Neuronal stem cell (in vitro differentiated cells): ENCODE measurements at regions not wholly inside any gene's neighbourhood (a gene's known extent, or its start where the extent isn't known, plus 50 kb on each side); places are given as distances from the start of the nearest gene placed in this dataset.

ENCODE experiments used
- DNase-seq: peaks from one replicate; pipeline ENCODE4 v3.0.0-alpha.2; 2013; ENCODE audit warnings: low spot score
- H2AFZ ChIP-seq: one replicate; pipeline ENCODE4 v1.6.1; 2013; ENCODE audit warnings: mild to moderate bottlenecking, low read length, inconsistent platforms
- H2AK5ac ChIP-seq: 2 replicates; pipeline ENCODE4 v1.6.1; 2013; ENCODE audit warnings: low read depth, mild to moderate bottlenecking, inconsistent platforms, low read length, moderate library complexity, mixed read lengths
- H2BK120ac ChIP-seq: 2 replicates; pipeline ENCODE4 v1.6.1; 2013; ENCODE audit warnings: low read depth, mild to moderate bottlenecking, inconsistent platforms, low read length, moderate library complexity, mixed read lengths
- H2BK12ac ChIP-seq: one replicate; pipeline ENCODE4 v1.6.1; 2013; ENCODE audit warnings: low read length, inconsistent platforms
- H2BK15ac ChIP-seq: 2 replicates; pipeline ENCODE4 v1.6.1; 2013; ENCODE audit warnings: mild to moderate bottlenecking, low read length, inconsistent platforms, mixed read lengths
- H2BK5ac ChIP-seq: one replicate; pipeline ENCODE4 v1.6.1; 2013; ENCODE audit warnings: inconsistent platforms, mild to moderate bottlenecking, low read length, moderate library complexity
- H3K14ac ChIP-seq: one replicate; pipeline ENCODE4 v1.6.1; 2013; ENCODE audit warnings: low read length, inconsistent platforms
- H3K18ac ChIP-seq: 2 replicates; pipeline ENCODE4 v1.6.1; 2013; ENCODE audit warnings: low read length, inconsistent platforms
- H3K23ac ChIP-seq: 2 replicates; pipeline ENCODE4 v1.6.1; 2013; ENCODE audit warnings: low read depth, mild to moderate bottlenecking, mixed read lengths, low read length, inconsistent platforms; ENCODE audit not compliant: poor library complexity
- H3K27ac ChIP-seq: replicated peaks from 3 replicates; pipeline ENCODE4 v1.5.1; 2013; ENCODE audit warnings: low read length, inconsistent platforms
- H3K27me3 ChIP-seq, 3 experiments: 2 replicates each; pipeline ENCODE4 v1.6.1; 2013; ENCODE audit warnings: low read length in 3 of 3, mild to moderate bottlenecking in 2 of 3, inconsistent platforms in 1 of 3, low read depth in 1 of 3, mixed read lengths in 1 of 3, moderate library complexity in 1 of 3; ENCODE audit not compliant: control insufficient read depth in 3 of 3, insufficient read depth in 3 of 3
- H3K36me3 ChIP-seq, 2 donors: replicated peaks in 1 of 2; 2 replicates each; pipeline ENCODE4 v1.6.1; 2013; ENCODE audit warnings: low read length in 2 of 2; ENCODE audit not compliant: control insufficient read depth in 2 of 2, insufficient read depth in 2 of 2
- H3K4ac ChIP-seq: 2 replicates; pipeline ENCODE4 v1.6.1; 2013; ENCODE audit warnings: inconsistent platforms, mild to moderate bottlenecking, low read length, moderate library complexity
- H3K4me1 ChIP-seq, 2 donors: 1 replicate in 1 of 2; 2 replicates in 1 of 2; pipeline ENCODE4 v1.6.1; 2013; ENCODE audit warnings: low read length in 2 of 2, low read depth in 1 of 2; ENCODE audit not compliant: control insufficient read depth in 2 of 2, insufficient read depth in 1 of 2
- H3K4me2 ChIP-seq: one replicate; pipeline ENCODE4 v1.6.1; 2013; ENCODE audit warnings: mild to moderate bottlenecking, low read length, inconsistent platforms; ENCODE audit not compliant: insufficient read depth, poor library complexity, severe bottlenecking
- H3K4me3 ChIP-seq, 2 donors: 2 replicates each; pipeline ENCODE4 v1.5.1; 2013; ENCODE audit warnings: low read length in 2 of 2, mild to moderate bottlenecking in 2 of 2, inconsistent platforms in 1 of 2, moderate library complexity in 1 of 2
- H3K79me1 ChIP-seq: one replicate; pipeline ENCODE4 v1.6.1; 2013; ENCODE audit warnings: low read depth, mild to moderate bottlenecking, inconsistent platforms, low read length, moderate library complexity
- H3K9ac ChIP-seq: one replicate; pipeline ENCODE4 v1.6.1; 2013; ENCODE audit warnings: mild to moderate bottlenecking, low read depth, low read length, inconsistent platforms; ENCODE audit not compliant: poor library complexity
- H3K9me3 ChIP-seq, 2 donors: replicated peaks in 1 of 2; 2 replicates each; pipeline versions ENCODE3 to v1.6.1; 2013; ENCODE audit warnings: low read length in 2 of 2, mild to moderate bottlenecking in 2 of 2, inconsistent platforms in 1 of 2, low read depth in 1 of 2, mixed read lengths in 1 of 2, moderate library complexity in 1 of 2; ENCODE audit not compliant: control insufficient read depth in 2 of 2, insufficient read depth in 1 of 2
- H4K8ac ChIP-seq: one replicate; pipeline ENCODE4 v1.6.1; 2013; ENCODE audit warnings: low read depth, mild to moderate bottlenecking, inconsistent platforms, low read length, moderate library complexity
- H4K91ac ChIP-seq: one replicate; pipeline ENCODE4 v1.6.1; 2013; ENCODE audit warnings: low read length, low read depth, mild to moderate bottlenecking, inconsistent platforms; ENCODE audit not compliant: poor library complexity
- WGBS, 2 donors: extraction: QIAGEN DNeasy Blood & Tissue Kit; methylation state at CpG; one replicate each; pipeline ENCODE4 v1.1.7; 2013; ENCODE audit warnings: missing lambda C conversion rate in 2 of 2, mixed read lengths in 1 of 2; ENCODE audit not compliant: insufficient read length in 2 of 2, insufficient replicate concordance in 1 of 2; ENCODE audit errors: extremely low coverage in 2 of 2; 5-methylcytosine and 5-hydroxymethylcytosine counted together

DNA sequence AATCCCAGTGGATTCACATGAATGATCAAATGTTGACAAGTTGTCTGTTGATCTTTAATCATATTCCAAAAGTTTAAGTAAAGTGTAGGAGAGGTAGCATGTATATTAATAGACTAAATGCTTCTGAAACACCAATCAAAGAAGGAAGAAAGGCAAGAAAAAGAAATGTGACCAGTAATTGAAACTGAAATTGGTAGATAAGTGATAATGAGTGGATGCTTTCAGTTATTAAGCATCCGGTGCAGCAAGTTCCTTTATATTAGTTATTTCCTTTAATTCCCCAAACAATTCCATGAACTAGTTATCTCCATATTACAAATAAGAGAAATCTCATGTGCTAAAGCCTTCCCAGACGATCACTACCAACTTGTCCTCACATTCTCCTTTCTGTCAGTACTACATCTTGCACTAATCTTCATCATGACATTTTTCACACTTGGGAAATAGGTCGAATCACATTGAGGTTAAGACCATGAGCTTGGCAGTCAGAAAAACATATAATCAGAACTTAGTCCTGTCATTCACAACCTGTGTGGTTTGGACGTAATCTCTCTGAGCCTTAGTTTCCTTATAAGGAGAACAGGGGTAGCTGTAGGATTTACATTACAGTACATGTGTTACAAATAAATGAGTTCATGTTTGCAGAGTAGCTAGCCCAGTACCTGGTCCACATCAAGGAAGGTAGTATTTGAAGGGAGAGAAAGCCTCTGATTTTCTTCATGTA lies 182.1 kb downstream of the NOL4 start:
- Histone ChIP-seq H3K18ac (no peak overlapping the region), H2BK12ac (no peak overlapping the region), H3K14ac (no peak overlapping the region), H3K4me3 (no peak overlapping the region), H4K91ac (no peak overlapping the region), H2AK5ac (no peak overlapping the region), H3K9me3 (no peaks in the 10 kb centered on the region), H3K27ac (no peak overlapping the region), H2BK120ac (no peak overlapping the region), H4K8ac (no peak overlapping the region), H3K4me1 (peaks cover 3 to 10% of the 10 kb centered on the region in 2 donors), H3K9ac (no peak overlapping the region), H2BK5ac (no peak overlapping the region), H3K23ac (no peak overlapping the region), H2AFZ (no peak overlapping the region), H2BK15ac (no peak overlapping the region), H3K36me3 (no peaks in the 10 kb centered on the region), H3K4me2 (no peak overlapping the region), H3K79me1 (no peaks in the 10 kb centered on the region), H3K4ac (no peak overlapping the region), H3K27me3 (no peaks in the 10 kb centered on the region)
- no peak for DNase-seq
- WGBS, 2 donors: no CpG with 5 or more reads among the region's 4 CpGs

DNA sequence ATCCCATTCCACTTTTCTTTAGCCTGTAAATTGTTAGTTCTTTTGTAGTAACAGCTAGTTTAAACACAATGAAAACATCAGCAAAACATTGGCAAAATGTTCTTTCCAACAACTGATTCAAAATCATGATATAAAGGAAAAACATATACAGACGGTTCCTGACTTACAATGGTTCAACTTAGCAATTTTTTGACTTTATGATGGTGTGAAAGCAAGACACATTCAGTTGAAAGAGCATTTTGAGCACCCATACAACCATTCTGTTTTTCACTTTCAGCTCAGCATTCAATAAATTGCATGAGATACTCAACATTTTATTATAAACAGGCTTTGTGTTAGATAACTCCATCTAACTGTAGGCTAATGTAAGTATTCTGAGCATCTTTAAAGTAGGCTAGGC lies 185.1 kb downstream of the NOL4 start:
- peak overlapping the region; percentile 83 for H2AFZ ChIP-seq
- no peak overlapping the region for H2BK15ac ChIP-seq
- no peaks in the 10 kb centered on the region for H3K9me3 ChIP-seq
- no peak overlapping the region for H3K23ac ChIP-seq
- H3K9ac ChIP-seq: no peak overlapping the region
- no peak overlapping the region for H3K4me2 ChIP-seq
- no peak for DNase-seq
- no peak overlapping the region for H3K4me3 ChIP-seq
- H2BK12ac ChIP-seq: no peak overlapping the region
- H3K79me1 ChIP-seq: no peaks in the 10 kb centered on the region
- H3K36me3 ChIP-seq: no peaks in the 10 kb centered on the region
- no peak overlapping the region for H2BK5ac ChIP-seq
- no peak overlapping the region for H4K91ac ChIP-seq
- no peak overlapping the region for H3K14ac ChIP-seq
- H3K27ac ChIP-seq: no peak overlapping the region
- H4K8ac ChIP-seq: no peak overlapping the region
- H3K4me1 ChIP-seq: peaks cover 3 to 10% of the 10 kb centered on the region in 2 donors
- no peak overlapping the region for H2BK120ac ChIP-seq
- no peak overlapping the region for H3K4ac ChIP-seq
- WGBS, 2 donors: no CpG with 5 or more reads among the region's 1 CpG
- H3K18ac ChIP-seq: no peak overlapping the region
- no peaks in the 10 kb centered on the region for H3K27me3 ChIP-seq
- no peak overlapping the region for H2AK5ac ChIP-seq

- Histone ChIP-seq H4K8ac (no peak overlapping the region), H3K4me1 (peaks cover 3 to 10% of the 10 kb centered on the region in 2 donors), H3K27ac (no peak overlapping the region), H3K23ac (no peak overlapping the region), H3K79me1 (no peaks in the 10 kb centered on the region), H3K27me3 (no peaks in the 10 kb centered on the region), H3K9ac (no peak overlapping the region), H3K4ac (no peak overlapping the region), H3K36me3 (no peaks in the 10 kb centered on the region), H3K4me3 (no peak overlapping the region), H2BK120ac (no peak overlapping the region), H2BK12ac (no peak overlapping the region), H3K4me2 (no peak overlapping the region), H2AFZ (peak overlapping the region; percentile 83), H3K18ac (no peak overlapping the region), H2AK5ac (no peak overlapping the region), H2BK15ac (no peak overlapping the region), H2BK5ac (no peak overlapping the region), H3K14ac (no peak overlapping the region), H3K9me3 (no peaks in the 10 kb centered on the region), H4K91ac (no peak overlapping the region)
- DNase-seq: no peak
Observed at GRCh38 chr18:34039201-34039600, 185.5 kb downstream of the NOL4 start.

- Histone ChIP-seq H2BK12ac (no peak overlapping the region), H4K8ac (no peak overlapping the region), H3K27ac (no peak overlapping the region), H3K18ac (no peak overlapping the region), H3K79me1 (no peaks in the 10 kb centered on the region), H2BK120ac (no peak overlapping the region), H2BK5ac (no peak overlapping the region), H3K4me1 (peaks cover 3 to 10% of the 10 kb centered on the region in 2 donors), H3K9me3 (no peaks in the 10 kb centered on the region), H2BK15ac (no peak overlapping the region), H3K4me2 (no peak overlapping the region), H3K23ac (no peak overlapping the region), H3K14ac (no peak overlapping the region), H2AFZ (no peak overlapping the region), H3K4me3 (no peak overlapping the region), H3K27me3 (no peaks in the 10 kb centered on the region), H2AK5ac (no peak overlapping the region), H3K9ac (no peak overlapping the region), H3K4ac (no peak overlapping the region), H4K91ac (no peak overlapping the region), H3K36me3 (no peaks in the 10 kb centered on the region)
- no peak for DNase-seq
Observed at GRCh38 chr18:34038086-34038485, 186.6 kb downstream of the NOL4 start.
